Lower lobe of right lung (tissue), 2 donors: ENCODE measurements at regions not wholly inside any gene's neighbourhood (a gene's known extent, or its start where the extent isn't known, plus 50 kb on each side); places are given as distances from the start of the nearest gene placed in this dataset.

ENCODE experiments used
- ATAC-seq, 2 donors: fragments of 200-7000 bp; cut with Tn5 transposase; one replicate each; pipeline ENCODE4 v1.9.1; 2020 to 2022; ENCODE audit warnings: mild to moderate bottlenecking in 2 of 2, moderate library complexity in 2 of 2
- DNase-seq: peaks from one replicate; pipeline ENCODE4 v3.0.0-alpha.2; 2020
- H3K27ac ChIP-seq: fragments of 200-600 bp; one replicate; pipeline ENCODE4 v1.8.0; 2022
- H3K27me3 ChIP-seq: fragments of 200-600 bp; one replicate; pipeline ENCODE4 v1.8.0; 2022; ENCODE audit warnings: low read depth
- H3K36me3 ChIP-seq: fragments of 200-600 bp; one replicate; pipeline ENCODE4 v1.8.0; 2022; ENCODE audit warnings: mild to moderate bottlenecking
- H3K4me1 ChIP-seq: fragments of 200-600 bp; one replicate; pipeline ENCODE4 v1.8.0; 2022
- H3K4me3 ChIP-seq: fragments of 200-600 bp; one replicate; pipeline ENCODE4 v1.8.0; 2022; ENCODE audit warnings: mild to moderate bottlenecking
- H3K9me3 ChIP-seq: fragments of 200-600 bp; one replicate; pipeline ENCODE4 v1.8.0; 2022
- intact Hi-C: fragments of 100-400 bp; cut with DNase I; formaldehyde crosslinking; loops from one replicate; pipeline ENCODE4 v1.11.0; 2022
- TF ChIP-seq, protein P1 (sequence below): fragments of 200-600 bp; IDR thresholded peaks from one replicate; pipeline ENCODE4 v1.8.0; 2022; ENCODE audit warnings: antibody characterized with exemption, mild to moderate bottlenecking
- donor health status: DM: no; HTN: yes; CAD: no; lungs with severe emphysema.

DNA sequence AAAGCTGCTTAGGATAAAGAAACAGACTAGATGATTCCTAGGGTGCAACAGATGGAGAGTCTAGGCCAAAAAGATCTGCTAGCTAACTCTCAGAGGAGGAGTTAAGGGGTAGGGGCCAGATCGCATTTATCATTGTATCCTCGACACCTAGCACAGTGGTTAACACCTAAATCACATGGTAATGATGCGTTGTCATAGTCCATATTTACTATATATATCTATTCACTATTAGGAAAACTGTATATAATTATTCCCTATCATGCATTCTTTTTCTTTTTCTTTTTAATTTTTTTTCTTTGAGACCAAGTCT lies 92.8 kb upstream of the SLC44A1 start:
- TF ChIP-seq, protein P1, sequence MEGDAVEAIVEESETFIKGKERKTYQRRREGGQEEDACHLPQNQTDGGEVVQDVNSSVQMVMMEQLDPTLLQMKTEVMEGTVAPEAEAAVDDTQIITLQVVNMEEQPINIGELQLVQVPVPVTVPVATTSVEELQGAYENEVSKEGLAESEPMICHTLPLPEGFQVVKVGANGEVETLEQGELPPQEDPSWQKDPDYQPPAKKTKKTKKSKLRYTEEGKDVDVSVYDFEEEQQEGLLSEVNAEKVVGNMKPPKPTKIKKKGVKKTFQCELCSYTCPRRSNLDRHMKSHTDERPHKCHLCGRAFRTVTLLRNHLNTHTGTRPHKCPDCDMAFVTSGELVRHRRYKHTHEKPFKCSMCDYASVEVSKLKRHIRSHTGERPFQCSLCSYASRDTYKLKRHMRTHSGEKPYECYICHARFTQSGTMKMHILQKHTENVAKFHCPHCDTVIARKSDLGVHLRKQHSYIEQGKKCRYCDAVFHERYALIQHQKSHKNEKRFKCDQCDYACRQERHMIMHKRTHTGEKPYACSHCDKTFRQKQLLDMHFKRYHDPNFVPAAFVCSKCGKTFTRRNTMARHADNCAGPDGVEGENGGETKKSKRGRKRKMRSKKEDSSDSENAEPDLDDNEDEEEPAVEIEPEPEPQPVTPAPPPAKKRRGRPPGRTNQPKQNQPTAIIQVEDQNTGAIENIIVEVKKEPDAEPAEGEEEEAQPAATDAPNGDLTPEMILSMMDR: no peak
- H3K36me3 ChIP-seq: no peaks in the 10 kb centered on the region
- ATAC-seq (no peak), DNase-seq (no peak)
- H3K4me1 ChIP-seq: peaks cover under 1% of the 10 kb centered on the region
- H3K27ac ChIP-seq: no peak overlapping the region
- H3K27me3 ChIP-seq: no peaks in the 10 kb centered on the region
- H3K9me3 ChIP-seq: no peaks in the 10 kb centered on the region
- H3K4me3 ChIP-seq: no peak overlapping the region
- intact Hi-C loops: no loop called here

DNA sequence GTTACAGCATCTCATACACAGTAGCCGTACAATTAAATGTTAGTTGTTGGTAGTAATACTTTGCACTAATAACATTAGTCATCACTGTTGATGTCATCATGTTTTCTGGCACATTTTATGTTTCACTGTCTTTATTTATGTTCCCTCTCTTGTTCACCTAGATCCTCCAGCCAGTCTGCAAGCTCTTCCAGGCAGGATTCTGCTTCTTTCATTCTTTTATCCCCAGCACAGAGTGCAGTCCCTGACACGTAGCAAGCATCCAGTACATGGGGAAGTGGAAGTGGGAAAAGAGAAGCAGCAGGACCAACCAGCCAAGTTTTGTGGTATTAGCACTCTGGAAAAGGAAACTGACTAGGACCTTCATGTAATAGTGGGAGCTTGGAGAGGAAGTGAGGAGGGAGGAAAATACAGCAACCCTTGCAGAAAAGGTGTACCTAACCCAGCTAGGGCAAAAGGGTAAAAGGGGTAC lies 89.7 kb upstream of the SLC44A1 start:
- H3K27ac ChIP-seq: no peak overlapping the region
- no peak overlapping the region for H3K4me3 ChIP-seq
- intact Hi-C loops: no loop called here
- TF ChIP-seq, protein P1: no peak
- DNase-seq: no peak
- H3K4me1 ChIP-seq: peaks cover 6% of the 10 kb centered on the region
- ATAC-seq: peak; percentile 45 to 54
- H3K36me3 ChIP-seq: no peaks in the 10 kb centered on the region
- no peaks in the 10 kb centered on the region for H3K27me3 ChIP-seq
- no peaks in the 10 kb centered on the region for H3K9me3 ChIP-seq

DNA sequence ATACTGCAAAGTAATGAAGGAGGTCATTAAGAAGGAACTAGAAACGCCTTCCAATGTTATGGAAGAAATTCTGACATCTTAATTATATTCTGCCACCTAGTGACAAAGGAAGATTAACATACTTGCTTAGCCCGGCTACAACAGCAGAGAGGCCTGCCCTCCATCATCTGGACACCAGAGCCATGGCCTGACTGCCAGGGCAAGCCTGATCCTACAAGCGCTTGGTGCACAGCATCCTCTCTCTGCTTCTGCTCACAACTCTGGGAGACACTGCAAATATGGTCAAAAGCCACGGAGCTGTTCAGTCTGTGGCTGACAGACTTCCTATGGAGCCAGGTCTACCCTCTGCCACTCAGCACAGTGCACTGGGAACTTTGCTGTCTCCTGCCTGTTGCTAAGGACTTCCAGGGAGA lies 87.3 kb upstream of the SLC44A1 start:
- intact Hi-C loops: no loop called here
- Histone ChIP-seq H3K27me3 (no peaks in the 10 kb centered on the region), H3K4me3 (no peak overlapping the region), H3K4me1 (peaks cover 6% of the 10 kb centered on the region), H3K36me3 (no peaks in the 10 kb centered on the region), H3K9me3 (no peaks in the 10 kb centered on the region), H3K27ac (no peak overlapping the region)
- ATAC-seq (peak; percentile 90), DNase-seq (peak; percentile 69)
- TF ChIP-seq, protein P1: peak; percentile 59

DNA sequence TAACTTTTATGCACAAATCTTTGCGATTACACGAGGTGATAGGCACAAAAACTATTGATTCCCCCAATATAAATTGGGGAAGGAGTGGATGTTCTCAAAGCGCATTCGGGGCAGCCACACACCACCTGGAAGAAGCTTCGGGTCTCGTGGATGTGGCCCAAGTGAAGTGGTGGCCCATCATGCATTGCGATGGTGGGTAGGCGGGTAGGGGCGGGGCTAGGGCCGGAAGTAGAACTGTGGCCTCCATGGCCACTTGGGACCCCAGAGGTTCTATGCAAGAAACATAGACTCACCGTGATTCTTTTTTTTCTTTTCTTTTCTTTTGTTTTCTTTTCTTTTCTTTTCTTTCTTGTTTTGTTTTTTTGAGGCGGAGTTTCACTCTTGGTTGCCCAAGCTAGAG lies 86.4 kb upstream of the SLC44A1 start:
- Histone ChIP-seq H3K9me3 (no peaks in the 10 kb centered on the region), H3K4me1 (peaks cover 6% of the 10 kb centered on the region), H3K27ac (no peak overlapping the region), H3K27me3 (no peaks in the 10 kb centered on the region), H3K36me3 (no peaks in the 10 kb centered on the region), H3K4me3 (no peak overlapping the region)
- intact Hi-C loops: no loop called here
- ATAC-seq (no peak), DNase-seq (no peak)
- TF ChIP-seq, protein P1: no peak

DNA sequence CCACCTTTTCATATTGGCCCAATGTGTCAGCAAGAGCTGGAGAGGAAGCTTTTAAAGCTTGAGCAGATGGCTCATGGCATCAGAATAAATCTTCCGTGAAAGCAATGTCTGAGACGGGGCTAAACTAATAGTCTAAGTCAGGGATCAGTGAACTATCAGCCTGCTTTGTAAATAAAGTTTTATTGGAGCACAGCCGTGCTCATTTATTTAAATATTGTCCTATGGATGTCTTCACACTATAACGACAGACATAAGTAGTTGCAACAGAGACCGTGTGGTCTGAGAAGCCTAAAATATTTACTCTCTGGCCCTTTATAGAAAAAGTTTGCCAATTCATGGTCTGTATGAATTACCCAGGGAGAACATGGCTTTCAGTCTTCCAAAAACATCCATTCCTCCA lies 85.6 kb upstream of the SLC44A1 start:
- no peaks in the 10 kb centered on the region for H3K36me3 ChIP-seq
- no peak for DNase-seq
- H3K27ac ChIP-seq: no peak overlapping the region
- H3K4me1 ChIP-seq: peaks cover 6% of the 10 kb centered on the region
- no peaks in the 10 kb centered on the region for H3K9me3 ChIP-seq
- no peaks in the 10 kb centered on the region for H3K27me3 ChIP-seq
- ATAC-seq: no peak
- TF ChIP-seq, protein P1: no peak
- intact Hi-C loops: no loop called here
- H3K4me3 ChIP-seq: no peak overlapping the region

DNA sequence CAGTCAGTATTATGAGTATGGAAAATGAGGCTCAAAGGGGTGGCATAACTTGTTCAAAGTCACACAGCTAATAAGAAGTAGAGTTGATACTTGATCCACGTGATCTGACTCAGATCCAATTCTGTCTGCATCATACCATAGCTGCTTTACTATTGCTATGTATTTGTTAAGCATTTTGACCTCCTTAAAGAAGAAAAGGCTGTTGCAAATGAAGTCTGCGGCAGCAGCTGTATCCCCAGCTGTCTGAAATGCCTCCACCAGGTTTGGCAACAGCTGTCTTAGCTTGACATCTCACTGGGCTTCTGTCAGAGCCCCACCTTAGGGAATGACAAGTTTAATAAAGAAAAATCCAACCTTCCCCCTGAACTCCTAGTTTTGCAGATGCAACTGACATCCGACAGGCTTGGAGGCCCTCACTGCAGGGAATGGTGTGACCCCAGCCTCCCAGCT lies 75.6 kb upstream of the SLC44A1 start:
- no peaks in the 10 kb centered on the region for H3K27me3 ChIP-seq
- TF ChIP-seq, protein P1: no peak
- DNase-seq (no peak), ATAC-seq (peak; percentile 44 to 67)
- H3K4me3 ChIP-seq: no peak overlapping the region
- H3K36me3 ChIP-seq: no peaks in the 10 kb centered on the region
- H3K4me1 ChIP-seq: no peaks in the 10 kb centered on the region
- H3K9me3 ChIP-seq: no peaks in the 10 kb centered on the region
- intact Hi-C loops: loop anchor here (10.0 kb wide), 1 partner anchor 236 kb away; no protein-coding TSS in a partner anchor
- no peak overlapping the region for H3K27ac ChIP-seq
